Neural progenitor cell (in vitro differentiated cells): ENCODE measurements at regions not wholly inside any gene's neighbourhood (a gene's known extent, or its start where the extent isn't known, plus 50 kb on each side); places are given as distances from the start of the nearest gene placed in this dataset.

Source experiments
- CTCF ChIP-seq: fragments of 200-600 bp; sonication (generic); IDR thresholded peaks from 2 replicates; pipeline ENCODE4 v1.5.1; 2017; ENCODE audit warnings: antibody characterized with exemption, mild to moderate bottlenecking
- EZH2phosphoT487 ChIP-seq: fragments of 200-600 bp; sonication (generic); IDR thresholded peaks from 2 replicates; pipeline ENCODE4 v1.6.1; 2017; ENCODE audit warnings: antibody characterized with exemption

GRCh38 chr4:27154706-27155105 is 294.1 kb downstream of the STIM2 start:
- no peak for TF ChIP-seq CTCF
- no peak for TF ChIP-seq EZH2phosphoT487
